ENCODE measurements at regions not wholly inside any gene's neighbourhood (a gene's known extent, or its start where the extent isn't known, plus 50 kb on each side); places are given as distances from the start of the nearest gene placed in this dataset.
A peak's percentile ranks its signal among the peaks of the same experiment; 100 is the strongest.

GRCh38 chr6:142666599-142667185 is 278.3 kb downstream of the HIVEP2 start:
- H3K9me3 Mint-ChIP-seq, result peaks cover 19% of the 10 kb centered on the region
- H3K36me3 Mint-ChIP-seq (ENCODE audit: low read depth), result no peaks in the 10 kb centered on the region
- no peak overlapping the region for H3K4me3 Mint-ChIP-seq
- H3K4me1 Mint-ChIP-seq (ENCODE audit: low read depth), result peaks cover 5% of the 10 kb centered on the region
- no peak for DNase-seq (ENCODE audit: low spot score)
- H3K27me3 Mint-ChIP-seq (ENCODE audit: low read depth), result no peaks in the 10 kb centered on the region
- no peak overlapping the region for H3K27ac Mint-ChIP-seq

DNA sequence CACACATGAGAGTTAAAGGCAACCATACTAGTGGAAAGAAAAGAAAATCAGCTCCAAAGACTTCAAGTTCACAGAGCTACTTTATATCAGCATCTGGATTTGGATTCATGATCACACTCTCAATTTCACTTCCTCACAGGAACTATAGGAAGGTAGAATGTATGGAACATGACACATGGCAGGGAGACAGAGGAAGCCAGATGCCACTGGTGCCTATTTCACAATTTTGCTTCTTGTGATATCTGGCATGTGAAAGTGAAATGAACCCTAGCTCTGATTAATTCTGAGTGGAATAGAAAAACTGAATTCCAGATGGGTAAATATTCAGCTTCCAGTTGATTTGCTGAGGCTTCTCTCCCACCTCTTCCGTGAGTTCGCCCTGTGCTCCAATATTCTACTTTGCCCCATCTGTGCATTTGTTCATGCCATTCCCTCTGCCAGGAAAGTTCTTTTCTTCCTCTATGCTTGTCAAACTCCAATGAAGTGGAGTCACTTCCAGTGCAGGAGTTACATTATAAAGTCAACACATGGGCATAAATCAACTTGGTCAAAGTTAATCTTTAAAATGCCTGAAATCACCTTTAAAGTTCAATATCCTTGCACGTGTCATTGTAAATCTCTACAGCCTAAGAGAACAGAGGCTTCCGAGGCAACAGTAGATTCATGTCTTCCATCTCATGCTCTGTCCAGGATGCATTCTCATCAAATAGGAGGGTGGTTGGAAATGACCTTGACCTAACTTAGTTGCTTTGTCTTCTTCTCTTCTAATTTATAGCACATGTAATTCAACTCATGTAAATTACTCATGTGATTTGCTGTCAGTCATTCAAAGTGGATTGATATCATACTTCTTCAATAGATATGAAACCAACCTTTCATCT is 275.3 kb downstream of the HIVEP2 start:
- peaks cover 5% of the 10 kb centered on the region for H3K4me1 Mint-ChIP-seq (ENCODE audit: low read depth)
- no peak for DNase-seq (ENCODE audit: low spot score)
- H3K4me3 Mint-ChIP-seq, result no peak overlapping the region
- no peak overlapping the region for H3K27ac Mint-ChIP-seq
- H3K36me3 Mint-ChIP-seq (ENCODE audit: low read depth), result no peaks in the 10 kb centered on the region
- peaks cover 2% of the 10 kb centered on the region for H3K27me3 Mint-ChIP-seq (ENCODE audit: low read depth)
- H3K9me3 Mint-ChIP-seq, result no peaks in the 10 kb centered on the region

DNA sequence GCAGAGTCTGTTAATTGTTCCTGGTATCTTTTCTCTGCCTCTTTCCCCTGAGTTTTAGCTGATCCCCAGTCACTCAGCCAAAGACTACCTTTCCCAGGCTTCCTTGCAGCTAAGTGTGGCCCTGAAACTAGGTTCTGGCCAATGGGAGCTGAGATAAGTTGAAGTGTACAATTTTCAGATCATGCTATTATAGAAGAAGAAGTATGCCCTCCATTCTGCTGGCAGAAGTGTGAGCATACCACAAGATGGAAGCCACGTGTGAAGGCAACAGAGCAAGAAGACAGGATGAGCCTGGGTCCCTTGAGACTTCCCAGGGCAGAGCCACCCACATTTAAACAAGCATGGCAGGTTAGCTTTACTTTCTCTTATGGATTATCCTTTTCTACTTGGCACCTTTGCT is 273.2 kb downstream of the HIVEP2 start:
- H3K27ac Mint-ChIP-seq, result no peak overlapping the region
- DNase-seq (ENCODE audit: low spot score), result no peak
- H3K9me3 Mint-ChIP-seq, result no peaks in the 10 kb centered on the region
- H3K4me1 Mint-ChIP-seq (ENCODE audit: low read depth), result peaks cover under 1% of the 10 kb centered on the region
- peaks cover 2% of the 10 kb centered on the region for H3K27me3 Mint-ChIP-seq (ENCODE audit: low read depth)
- H3K4me3 Mint-ChIP-seq, result no peak overlapping the region
- no peaks in the 10 kb centered on the region for H3K36me3 Mint-ChIP-seq (ENCODE audit: low read depth)

DNA sequence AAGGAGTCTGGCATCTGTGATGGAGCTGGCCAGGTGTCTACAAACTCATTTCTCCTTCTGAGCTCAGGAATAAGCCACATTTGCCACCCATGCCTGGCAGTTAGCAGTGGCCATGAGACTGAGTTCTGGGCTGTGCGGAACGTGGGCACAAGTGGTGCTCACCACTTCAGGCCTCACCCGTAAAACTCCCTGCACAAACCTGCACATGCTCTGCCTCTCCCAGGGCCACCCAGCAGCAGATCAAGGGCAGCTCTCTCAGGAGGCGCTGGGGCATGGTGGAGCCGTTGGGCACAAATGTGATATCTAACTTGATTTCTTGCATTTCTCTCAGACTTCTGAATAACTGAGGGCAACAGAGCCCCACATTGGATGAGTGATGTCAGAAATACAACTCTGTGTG is 269.5 kb downstream of the HIVEP2 start:
- H3K4me1 Mint-ChIP-seq (ENCODE audit: low read depth), result peaks cover 3% of the 10 kb centered on the region
- H3K4me3 Mint-ChIP-seq, result no peak overlapping the region
- no peak for DNase-seq (ENCODE audit: low spot score)
- no peaks in the 10 kb centered on the region for H3K36me3 Mint-ChIP-seq (ENCODE audit: low read depth)
- H3K27me3 Mint-ChIP-seq (ENCODE audit: low read depth), result peaks cover 2% of the 10 kb centered on the region
- no peaks in the 10 kb centered on the region for H3K9me3 Mint-ChIP-seq
- H3K27ac Mint-ChIP-seq, result no peak overlapping the region

DNA sequence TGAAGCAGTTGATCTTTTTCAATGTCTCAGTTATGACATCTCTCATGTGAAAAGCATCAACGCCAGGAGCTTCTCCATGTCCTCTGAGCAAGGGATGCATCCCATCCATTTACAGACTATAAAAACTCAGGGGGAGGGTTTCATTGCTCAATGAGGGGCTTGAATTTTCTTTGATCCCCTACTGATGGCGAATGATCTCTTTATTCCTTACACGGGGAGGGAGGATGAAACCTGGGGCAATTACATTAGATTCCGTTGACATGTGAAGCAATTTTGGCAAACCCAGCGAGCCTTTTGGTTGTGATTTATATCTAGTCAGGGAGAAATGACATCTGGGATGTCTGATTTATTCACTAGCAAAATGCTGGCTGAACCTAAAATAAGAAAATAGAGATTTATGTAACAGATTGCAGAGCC is 268.9 kb downstream of the HIVEP2 start:
- DNase-seq (ENCODE audit: low spot score), result no peak
- Mint-ChIP-seq H3K27me3 (ENCODE audit: low read depth) (peaks cover 3% of the 10 kb centered on the region), H3K36me3 (ENCODE audit: low read depth) (no peaks in the 10 kb centered on the region), H3K4me1 (ENCODE audit: low read depth) (peaks cover 3% of the 10 kb centered on the region), H3K27ac (no peak overlapping the region), H3K4me3 (no peak overlapping the region), H3K9me3 (no peaks in the 10 kb centered on the region)

DNA sequence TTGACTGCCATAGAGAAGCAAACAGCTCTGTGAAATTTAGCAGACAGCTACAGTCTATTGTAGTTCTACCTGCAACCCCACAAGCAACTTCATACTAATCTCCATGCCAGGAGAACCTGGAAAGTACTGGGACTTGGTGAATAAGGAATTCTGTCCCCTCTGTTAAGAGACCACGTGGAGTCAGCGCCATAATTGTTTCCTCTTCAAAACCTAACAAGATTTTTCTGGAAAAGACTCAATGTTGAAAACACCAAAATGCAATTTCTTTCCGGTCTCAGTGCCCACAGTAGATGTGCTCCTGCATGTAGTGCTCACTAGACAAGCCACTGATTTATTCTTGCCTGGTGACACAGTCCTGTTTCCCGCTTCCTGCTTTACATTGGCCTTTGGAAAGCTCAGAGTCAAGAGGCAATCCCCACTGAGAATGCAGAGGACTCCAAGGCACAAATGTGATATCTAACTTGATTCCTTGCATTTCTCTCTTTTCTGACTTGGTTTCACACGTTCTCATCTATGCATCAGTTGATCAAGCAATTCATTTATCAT is 268.3 kb downstream of the HIVEP2 start:
- H3K4me1 Mint-ChIP-seq (ENCODE audit: low read depth), result peaks cover 3% of the 10 kb centered on the region
- no peak overlapping the region for H3K27ac Mint-ChIP-seq
- no peaks in the 10 kb centered on the region for H3K36me3 Mint-ChIP-seq (ENCODE audit: low read depth)
- no peaks in the 10 kb centered on the region for H3K9me3 Mint-ChIP-seq
- DNase-seq (ENCODE audit: low spot score), result no peak
- peaks cover 4% of the 10 kb centered on the region for H3K27me3 Mint-ChIP-seq (ENCODE audit: low read depth)
- H3K4me3 Mint-ChIP-seq, result no peak overlapping the region

- no peak for DNase-seq (ENCODE audit: low spot score)
Measured at GRCh38 chr6:142679907-142680700, 264.9 kb downstream of the HIVEP2 start.

GRCh38 chr6:142681099-142681498 is 263.9 kb downstream of the HIVEP2 start:
- no peak overlapping the region for H3K27ac Mint-ChIP-seq
- DNase-seq (ENCODE audit: low spot score), result no peak
- H3K27me3 Mint-ChIP-seq (ENCODE audit: low read depth), result peaks cover 2% of the 10 kb centered on the region
- no peak overlapping the region for H3K4me3 Mint-ChIP-seq
- no peaks in the 10 kb centered on the region for H3K9me3 Mint-ChIP-seq
- no peaks in the 10 kb centered on the region for H3K36me3 Mint-ChIP-seq (ENCODE audit: low read depth)
- peaks cover 3% of the 10 kb centered on the region for H3K4me1 Mint-ChIP-seq (ENCODE audit: low read depth)

More at GRCh38 chr6:142679907-142680700, 264.9 kb downstream of the HIVEP2 start:
- peaks cover 2% of the 10 kb centered on the region for H3K27me3 Mint-ChIP-seq (ENCODE audit: low read depth)
- no peaks in the 10 kb centered on the region for H3K9me3 Mint-ChIP-seq
- peak overlapping the region; percentile 58 for H3K27ac Mint-ChIP-seq
- peaks cover 3% of the 10 kb centered on the region for H3K4me1 Mint-ChIP-seq (ENCODE audit: low read depth)
- no peaks in the 10 kb centered on the region for H3K36me3 Mint-ChIP-seq (ENCODE audit: low read depth)
- H3K4me3 Mint-ChIP-seq, result no peak overlapping the region

- H3K27ac Mint-ChIP-seq, result no peak overlapping the region
- H3K27me3 Mint-ChIP-seq (ENCODE audit: low read depth), result peaks cover 2% of the 10 kb centered on the region
- no peaks in the 10 kb centered on the region for H3K9me3 Mint-ChIP-seq
Measured at GRCh38 chr6:142682985-142683384, 262.0 kb downstream of the HIVEP2 start.

DNA sequence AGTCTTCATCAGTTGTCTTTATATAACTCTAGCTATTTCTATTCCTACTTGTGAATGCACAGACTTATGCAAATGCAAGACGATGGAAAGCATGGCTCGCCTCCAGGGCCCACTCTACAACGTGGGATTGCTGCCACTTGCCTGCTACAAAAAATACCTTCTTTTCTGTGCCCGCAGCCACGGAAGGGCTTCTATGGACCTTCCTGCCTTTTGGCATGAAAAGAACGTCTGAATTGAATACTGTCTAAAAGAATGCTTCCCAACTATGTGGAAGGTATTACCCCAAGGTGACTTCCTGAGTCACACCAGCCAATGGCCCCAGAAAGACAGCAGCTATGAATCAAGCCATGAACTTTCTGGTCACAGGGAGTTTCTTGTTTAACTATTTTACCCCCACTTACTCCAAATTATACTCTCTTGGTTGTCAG is 261.2 kb downstream of the HIVEP2 start:
- DNase-seq (ENCODE audit: low spot score), result no peak
- Mint-ChIP-seq H3K9me3 (no peaks in the 10 kb centered on the region), H3K4me3 (no peak overlapping the region), H3K27ac (no peak overlapping the region), H3K36me3 (ENCODE audit: low read depth) (no peaks in the 10 kb centered on the region), H3K4me1 (ENCODE audit: low read depth) (peaks cover 3% of the 10 kb centered on the region), H3K27me3 (ENCODE audit: low read depth) (peaks cover 2% of the 10 kb centered on the region)

More at GRCh38 chr6:142682985-142683384, 262.0 kb downstream of the HIVEP2 start:
- peaks cover 3% of the 10 kb centered on the region for H3K4me1 Mint-ChIP-seq (ENCODE audit: low read depth)
- H3K36me3 Mint-ChIP-seq (ENCODE audit: low read depth), result no peaks in the 10 kb centered on the region
- no peak for DNase-seq (ENCODE audit: low spot score)
- no peak overlapping the region for H3K4me3 Mint-ChIP-seq

GRCh38 chr6:142684371-142684770 is 260.6 kb downstream of the HIVEP2 start:
- Mint-ChIP-seq H3K4me1 (ENCODE audit: low read depth) (peaks cover 3% of the 10 kb centered on the region), H3K27me3 (ENCODE audit: low read depth) (peaks cover 2% of the 10 kb centered on the region), H3K36me3 (ENCODE audit: low read depth) (no peaks in the 10 kb centered on the region), H3K9me3 (no peaks in the 10 kb centered on the region), H3K27ac (no peak overlapping the region), H3K4me3 (no peak overlapping the region)
- DNase-seq (ENCODE audit: low spot score), result no peak

GRCh38 chr6:142685852-142686506 is 259.0 kb downstream of the HIVEP2 start:
- Mint-ChIP-seq H3K36me3 (ENCODE audit: low read depth) (no peaks in the 10 kb centered on the region), H3K4me3 (no peak overlapping the region), H3K27ac (no peak overlapping the region), H3K9me3 (no peaks in the 10 kb centered on the region), H3K27me3 (ENCODE audit: low read depth) (peaks cover 2% of the 10 kb centered on the region), H3K4me1 (ENCODE audit: low read depth) (no peaks in the 10 kb centered on the region)
- DNase-seq (ENCODE audit: low spot score), result no peak

GRCh38 chr6:142686507-142686887 is 258.5 kb downstream of the HIVEP2 start:
- Mint-ChIP-seq H3K4me1 (ENCODE audit: low read depth) (no peaks in the 10 kb centered on the region), H3K36me3 (ENCODE audit: low read depth) (no peaks in the 10 kb centered on the region), H3K27ac (no peak overlapping the region), H3K9me3 (no peaks in the 10 kb centered on the region), H3K4me3 (no peak overlapping the region), H3K27me3 (ENCODE audit: low read depth) (no peaks in the 10 kb centered on the region)
- no peak for DNase-seq (ENCODE audit: low spot score)

Data from T-helper 2 cell treated with Interferon-gamma antibody and Interleukin-4, amounts not matched to agents 5 μg/mL and 100 μg/mL, for 36 hours (primary cell).